ENCODE measurements at regions not wholly inside any gene's neighbourhood (a gene's known extent, or its start where the extent isn't known, plus 50 kb on each side); places are given as distances from the start of the nearest gene placed in this dataset.

DNA sequence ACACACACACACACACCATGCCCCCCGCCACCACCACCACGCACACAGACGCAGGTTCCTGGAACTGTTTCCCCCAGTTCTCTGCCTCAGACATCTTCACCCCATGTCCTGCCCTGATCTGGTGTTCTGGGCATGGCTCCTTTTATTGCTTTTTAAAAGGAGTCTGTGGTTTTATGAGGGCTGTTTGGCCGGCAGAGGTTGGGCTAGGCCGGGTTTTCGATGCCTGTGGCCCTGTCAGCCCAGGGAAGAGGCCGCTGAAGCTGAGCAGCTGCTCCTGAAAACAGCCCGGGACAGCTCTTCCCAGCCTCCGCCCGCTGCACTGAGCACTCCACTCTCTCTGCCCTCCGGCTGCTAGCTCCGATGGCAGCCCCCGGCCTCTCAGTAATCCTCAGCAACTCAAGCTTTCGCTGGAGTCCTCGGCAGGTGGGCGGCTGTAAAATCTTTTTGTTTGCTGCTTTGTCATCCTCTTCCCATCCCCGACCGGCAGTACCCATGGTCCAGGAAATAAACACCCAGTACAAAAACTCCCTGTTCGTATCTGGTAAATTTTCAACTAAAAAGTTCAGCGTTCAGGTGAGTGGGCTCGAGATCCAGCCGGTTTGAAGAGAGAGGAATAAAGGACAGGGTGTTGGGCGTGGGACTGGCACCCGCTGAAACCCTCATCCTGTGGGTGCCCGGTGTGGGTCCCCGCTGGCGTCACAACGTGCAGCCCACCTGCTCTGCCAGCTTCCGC, 103.0 kb upstream of the ERCC6L2 start:
- H3K27me3 ChIP-seq (ENCODE audit: insufficient read depth, low read length) = peaks cover 14% of the 10 kb centered on the region; the same call in 1 of the 2 replicates
- peak overlapping the region; percentile 44; the same call in 1 of the 2 replicates for H3K27ac ChIP-seq (ENCODE audit: low read depth, low read length)

DNA sequence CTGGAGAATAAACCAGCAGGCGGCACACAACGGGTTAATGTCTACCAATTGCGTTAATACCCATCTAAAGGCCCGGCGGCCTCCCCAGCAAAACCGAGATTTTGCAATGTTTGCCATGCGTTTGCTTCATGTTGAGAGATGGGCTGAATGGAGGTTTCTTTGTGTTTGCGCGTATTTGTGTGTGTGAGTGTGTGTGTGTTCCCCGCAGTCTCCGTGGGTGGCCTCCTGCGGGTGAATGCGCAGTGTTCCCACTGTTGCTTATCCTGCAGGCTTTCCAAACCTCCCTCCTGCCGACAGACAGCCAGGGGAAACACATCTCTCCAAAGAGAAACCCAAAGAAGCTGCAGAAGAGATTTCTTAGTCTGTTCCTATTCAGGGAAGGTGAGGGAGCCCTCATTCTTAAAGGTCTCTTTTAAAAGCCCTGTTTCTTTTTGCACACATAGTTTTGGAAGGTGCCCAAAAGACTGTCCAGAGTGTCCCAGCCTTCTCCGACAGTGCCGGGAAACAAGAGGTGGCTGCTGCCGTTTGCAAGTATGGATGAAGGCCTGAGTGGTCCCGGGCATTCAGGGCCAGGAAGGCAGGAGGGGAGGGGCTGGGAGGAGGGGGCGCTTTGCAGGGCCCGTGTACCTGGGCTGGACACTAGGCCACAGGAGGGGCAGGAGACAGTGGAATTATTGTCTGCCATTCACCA, 103.8 kb upstream of the ERCC6L2 start:
- peak overlapping the region; percentile 34; the same call in 1 of the 2 replicates for H3K27ac ChIP-seq (ENCODE audit: low read depth, low read length)
- peaks cover 40% of the 10 kb centered on the region for H3K4me1 ChIP-seq (ENCODE audit: insufficient read depth, low read length)
- 9% methylated on average over 20 of the region's 20 CpGs for WGBS
- H3K36me3 ChIP-seq (ENCODE audit: insufficient read depth, low read length) = no peaks in the 10 kb centered on the region
- no peak overlapping the region for H3K9ac ChIP-seq (ENCODE audit: low read depth, low read length)
- peaks cover 14% of the 10 kb centered on the region; the same call in 1 of the 2 replicates for H3K27me3 ChIP-seq (ENCODE audit: insufficient read depth, low read length)
- peak overlapping the region; percentile 21 for H3K4me3 ChIP-seq (ENCODE audit: low read length)
- no peaks in the 10 kb centered on the region for H3K9me3 ChIP-seq (ENCODE audit: insufficient read depth, low read depth, low read length)

More for the DNA sequence above, 103.0 kb upstream of the ERCC6L2 start:
- 30% methylated on average over 29 of the region's 29 CpGs for WGBS
- Histone ChIP-seq H3K4me3 (ENCODE audit: low read length) (0 out of 2 replicates have a peak overlapping the region, but pooled peaks have one; percentile 4), H3K9ac (ENCODE audit: low read depth, low read length) (no peak overlapping the region), H3K4me1 (ENCODE audit: insufficient read depth, low read length) (peaks cover 34% of the 10 kb centered on the region), H3K36me3 (ENCODE audit: insufficient read depth, low read length) (no peaks in the 10 kb centered on the region), H3K9me3 (ENCODE audit: insufficient read depth, low read depth, low read length) (no peaks in the 10 kb centered on the region)

DNA sequence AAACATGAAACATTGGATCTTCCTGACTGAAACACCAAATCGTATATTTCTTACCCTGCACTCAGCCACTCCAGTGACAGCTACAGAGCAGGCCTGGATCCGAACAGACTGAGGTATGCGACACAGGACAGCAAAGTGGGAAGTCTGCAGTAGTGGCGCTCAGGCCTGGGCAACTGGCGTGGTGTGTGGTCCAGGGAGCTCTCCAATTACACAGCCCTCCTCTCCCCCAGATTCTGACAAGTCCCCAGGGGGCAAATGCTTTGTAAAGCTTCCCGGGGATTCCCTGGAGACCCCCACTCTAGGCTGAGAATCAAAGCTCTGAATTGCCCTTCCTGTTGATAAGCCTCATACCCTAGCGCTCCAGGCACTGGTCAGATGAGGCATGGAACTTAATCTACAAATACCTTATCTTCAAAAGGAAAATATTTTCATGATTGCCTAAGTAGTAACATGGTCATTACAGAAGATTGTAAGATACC, 104.8 kb upstream of the ERCC6L2 start:
- H3K9ac ChIP-seq (ENCODE audit: low read depth, low read length) = no peak overlapping the region
- no peaks in the 10 kb centered on the region for H3K36me3 ChIP-seq (ENCODE audit: insufficient read depth, low read length)
- peaks cover 14% of the 10 kb centered on the region; the same call in 1 of the 2 replicates for H3K27me3 ChIP-seq (ENCODE audit: insufficient read depth, low read length)
- 6% methylated on average over 7 of the region's 7 CpGs for WGBS
- H3K4me1 ChIP-seq (ENCODE audit: insufficient read depth, low read length) = peaks cover 50% of the 10 kb centered on the region
- no peak overlapping the region; the same call in 1 of the 2 replicates for H3K27ac ChIP-seq (ENCODE audit: low read depth, low read length)
- 0 out of 2 replicates have a peak overlapping the region, but pooled peaks have one; percentile 21 for H3K4me3 ChIP-seq (ENCODE audit: low read length)
- H3K9me3 ChIP-seq (ENCODE audit: insufficient read depth, low read depth, low read length) = no peaks in the 10 kb centered on the region

DNA sequence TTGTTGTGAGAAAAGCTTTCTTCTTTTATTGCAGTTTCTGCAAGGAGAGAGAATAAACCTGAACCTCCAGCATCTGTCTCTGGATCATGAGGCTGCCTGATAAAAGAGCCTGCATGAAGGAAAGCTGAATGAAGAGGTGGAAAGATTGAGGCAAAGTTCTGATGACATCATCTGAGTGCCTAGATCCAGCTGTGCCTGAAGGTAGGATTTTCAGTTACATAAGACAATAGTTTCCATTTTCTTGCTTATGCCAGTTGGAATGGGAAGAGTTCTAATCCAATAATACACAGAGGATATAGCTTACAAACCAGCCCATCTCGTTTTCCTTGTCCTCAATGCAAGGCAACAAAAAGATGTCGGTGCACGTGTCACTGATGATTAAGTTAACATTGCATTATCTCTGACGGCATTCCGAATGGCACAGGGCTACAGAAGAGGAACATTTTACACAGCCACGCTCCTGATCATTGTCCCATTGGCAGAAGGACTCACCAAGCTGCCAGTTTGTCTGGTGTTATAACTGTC, 105.5 kb upstream of the ERCC6L2 start:
- no peaks in the 10 kb centered on the region for H3K9me3 ChIP-seq (ENCODE audit: insufficient read depth, low read depth, low read length)
- no peak overlapping the region for H3K4me3 ChIP-seq (ENCODE audit: low read length)
- H3K9ac ChIP-seq (ENCODE audit: low read depth, low read length) = no peak overlapping the region
- no peaks in the 10 kb centered on the region for H3K36me3 ChIP-seq (ENCODE audit: insufficient read depth, low read length)
- peaks cover 57% of the 10 kb centered on the region for H3K4me1 ChIP-seq (ENCODE audit: insufficient read depth, low read length)
- 90% methylated on average over 6 of the region's 6 CpGs for WGBS
- no peak overlapping the region for H3K27ac ChIP-seq (ENCODE audit: low read depth, low read length)
- H3K27me3 ChIP-seq (ENCODE audit: insufficient read depth, low read length) = peaks cover 14% of the 10 kb centered on the region; the same call in 1 of the 2 replicates

DNA sequence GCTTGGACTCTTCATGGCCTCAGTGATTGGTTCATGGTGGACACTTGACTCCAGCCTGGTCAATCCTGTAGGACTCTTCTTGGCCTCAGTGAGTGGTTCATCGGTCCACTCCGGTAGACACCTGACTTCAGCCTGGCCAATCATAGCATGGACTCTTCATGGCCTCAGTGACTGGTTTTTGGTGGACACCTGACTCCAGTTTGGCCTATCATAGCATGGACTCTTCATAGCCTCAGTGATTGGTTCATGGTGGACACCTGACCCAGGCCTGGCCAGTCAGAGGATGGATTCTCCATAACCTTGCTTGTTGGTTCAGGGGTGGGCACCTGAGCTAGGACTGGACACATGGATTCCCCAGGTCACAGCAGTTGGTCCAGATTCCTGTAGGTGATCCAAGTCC, 106.0 kb upstream of the ERCC6L2 start:
- Histone ChIP-seq H3K36me3 (ENCODE audit: insufficient read depth, low read length) (no peaks in the 10 kb centered on the region), H3K9ac (ENCODE audit: low read depth, low read length) (no peak overlapping the region), H3K4me1 (ENCODE audit: insufficient read depth, low read length) (peaks cover 61% of the 10 kb centered on the region), H3K27ac (ENCODE audit: low read depth, low read length) (no peak overlapping the region), H3K4me3 (ENCODE audit: low read length) (no peak overlapping the region), H3K9me3 (ENCODE audit: insufficient read depth, low read depth, low read length) (no peaks in the 10 kb centered on the region), H3K27me3 (ENCODE audit: insufficient read depth, low read length) (peaks cover 14% of the 10 kb centered on the region; the same call in 1 of the 2 replicates)
- 96% methylated on average over 2 of the region's 2 CpGs for WGBS

DNA sequence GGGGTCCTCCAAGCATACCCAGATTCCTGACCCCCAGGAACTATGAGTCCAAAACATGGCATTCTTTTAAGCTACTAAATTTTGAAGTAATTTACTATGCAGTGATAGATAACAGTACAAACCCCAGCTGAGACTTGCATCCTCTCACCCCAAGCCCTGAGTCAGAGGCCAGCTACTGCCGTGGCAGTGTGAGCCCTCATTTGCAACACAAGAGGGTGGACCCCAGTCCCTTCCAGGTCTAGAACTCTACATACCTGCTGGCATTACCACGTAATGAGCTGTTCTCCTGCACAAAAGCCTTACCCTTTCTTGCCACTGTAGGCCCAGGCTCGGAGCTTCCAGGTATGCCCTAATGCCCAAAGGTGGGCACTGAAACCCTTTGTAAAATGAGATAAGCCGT, 108.6 kb upstream of the ERCC6L2 start:
- Histone ChIP-seq H3K36me3 (ENCODE audit: insufficient read depth, low read length) (no peaks in the 10 kb centered on the region), H3K9ac (ENCODE audit: low read depth, low read length) (no peak overlapping the region), H3K9me3 (ENCODE audit: insufficient read depth, low read depth, low read length) (no peaks in the 10 kb centered on the region), H3K27ac (ENCODE audit: low read depth, low read length) (no peak overlapping the region), H3K4me1 (ENCODE audit: insufficient read depth, low read length) (peaks cover 55% of the 10 kb centered on the region), H3K4me3 (ENCODE audit: low read length) (no peak overlapping the region), H3K27me3 (ENCODE audit: insufficient read depth, low read length) (peaks cover 14% of the 10 kb centered on the region; the same call in 1 of the 2 replicates)
- 42% methylated on average over 4 of the region's 4 CpGs for WGBS

DNA sequence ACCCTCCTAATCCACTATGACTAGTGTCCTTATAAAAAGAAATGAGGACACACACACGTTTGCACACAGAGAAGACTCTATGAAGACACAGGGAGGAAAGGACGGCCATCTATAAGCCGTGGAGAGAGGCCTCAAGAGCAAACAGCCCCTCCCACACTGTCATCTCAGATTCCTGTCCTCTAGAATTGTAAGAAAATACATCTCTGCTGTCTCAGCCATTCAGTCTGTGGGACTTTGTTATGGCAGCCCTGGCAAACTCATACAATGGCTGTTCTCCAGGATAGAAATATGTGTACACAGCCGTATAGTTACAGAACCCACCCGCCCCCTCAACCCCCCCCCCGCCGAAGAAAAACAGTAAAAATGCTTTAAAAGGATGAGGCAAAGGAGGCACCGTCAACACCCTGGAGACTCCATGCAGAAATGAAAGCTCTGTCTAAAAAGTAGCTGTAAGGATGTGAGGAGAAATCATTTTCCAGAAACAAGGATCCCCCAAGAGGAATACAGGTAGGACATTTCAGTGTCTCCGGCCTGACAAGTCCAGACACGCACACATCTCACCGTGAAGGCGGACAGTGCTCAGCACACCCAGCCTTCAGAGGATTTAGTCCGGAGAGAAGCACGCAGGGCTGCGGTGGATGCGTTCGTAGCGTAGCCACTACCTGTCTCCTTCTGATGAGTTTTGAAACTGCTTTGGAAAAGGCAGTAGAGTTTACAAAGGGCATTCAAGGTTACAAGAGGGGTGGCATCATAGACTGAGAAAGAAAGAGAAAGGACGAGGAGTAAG, 110.8 kb upstream of the ERCC6L2 start:
- H3K4me3 ChIP-seq (ENCODE audit: low read length) = no peak overlapping the region
- WGBS = 69% methylated on average over 17 of the region's 19 CpGs
- H3K27me3 ChIP-seq (ENCODE audit: insufficient read depth, low read length) = peaks cover 5% of the 10 kb centered on the region; the same call in 1 of the 2 replicates
- H3K27ac ChIP-seq (ENCODE audit: low read depth, low read length) = no peak overlapping the region
- no peaks in the 10 kb centered on the region for H3K9me3 ChIP-seq (ENCODE audit: insufficient read depth, low read depth, low read length)
- H3K36me3 ChIP-seq (ENCODE audit: insufficient read depth, low read length) = no peaks in the 10 kb centered on the region
- peaks cover 34% of the 10 kb centered on the region for H3K4me1 ChIP-seq (ENCODE audit: insufficient read depth, low read length)
- H3K9ac ChIP-seq (ENCODE audit: low read depth, low read length) = peak overlapping the region; percentile 24; the same call in 1 of the 2 replicates

DNA sequence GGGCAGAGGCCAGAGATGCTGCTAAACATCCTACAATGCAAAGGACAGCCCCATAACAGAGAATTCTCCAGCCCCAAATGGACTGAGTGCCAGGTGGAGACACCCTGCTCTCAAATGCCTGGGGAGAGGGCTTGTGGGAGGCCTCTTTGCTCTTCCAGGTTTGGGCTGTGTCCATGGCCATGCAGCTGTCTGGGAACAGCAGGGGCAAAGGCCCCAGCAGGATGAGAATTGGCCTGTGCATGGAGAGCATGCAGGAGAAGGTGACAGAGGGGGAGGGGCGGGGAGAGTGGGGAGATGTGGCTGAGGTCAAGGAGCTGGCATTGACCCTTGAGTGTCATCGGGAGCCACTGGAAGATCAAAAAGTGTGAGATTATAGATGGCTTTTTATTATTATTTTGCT, 111.5 kb upstream of the ERCC6L2 start:
- Histone ChIP-seq H3K9ac (ENCODE audit: low read depth, low read length) (no peak overlapping the region), H3K27ac (ENCODE audit: low read depth, low read length) (no peak overlapping the region), H3K9me3 (ENCODE audit: insufficient read depth, low read depth, low read length) (no peaks in the 10 kb centered on the region), H3K27me3 (ENCODE audit: insufficient read depth, low read length) (no peaks in the 10 kb centered on the region), H3K36me3 (ENCODE audit: insufficient read depth, low read length) (no peaks in the 10 kb centered on the region), H3K4me3 (ENCODE audit: low read length) (no peak overlapping the region), H3K4me1 (ENCODE audit: insufficient read depth, low read length) (peaks cover 34% of the 10 kb centered on the region)
- 83% methylated on average over 2 of the region's 2 CpGs for WGBS

DNA sequence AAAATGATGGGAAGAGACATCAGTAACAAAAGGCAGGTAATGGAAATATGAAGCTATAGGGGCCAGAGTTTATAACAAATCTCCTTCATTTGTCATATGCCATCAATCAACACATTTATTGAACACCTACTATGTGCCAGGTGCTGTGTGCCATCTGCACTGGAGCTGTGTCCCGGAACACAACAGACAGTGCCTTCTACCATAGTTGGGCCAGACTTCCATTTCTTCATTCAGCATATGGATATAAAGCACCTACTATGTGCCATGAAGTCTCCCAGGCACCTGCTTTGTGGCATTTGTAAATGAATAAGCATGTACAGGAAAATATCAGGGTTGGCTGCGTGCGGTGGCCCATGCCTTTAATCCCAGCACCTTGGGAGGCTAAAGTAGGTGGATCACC, 112.5 kb upstream of the ERCC6L2 start:
- Histone ChIP-seq H3K27ac (ENCODE audit: low read depth, low read length) (no peak overlapping the region), H3K4me1 (ENCODE audit: insufficient read depth, low read length) (peaks cover 34% of the 10 kb centered on the region), H3K36me3 (ENCODE audit: insufficient read depth, low read length) (no peaks in the 10 kb centered on the region), H3K9ac (ENCODE audit: low read depth, low read length) (no peak overlapping the region), H3K4me3 (ENCODE audit: low read length) (no peak overlapping the region), H3K27me3 (ENCODE audit: insufficient read depth, low read length) (no peaks in the 10 kb centered on the region), H3K9me3 (ENCODE audit: insufficient read depth, low read depth, low read length) (no peaks in the 10 kb centered on the region)
- 95% methylated on average over 3 of the region's 3 CpGs for WGBS

DNA sequence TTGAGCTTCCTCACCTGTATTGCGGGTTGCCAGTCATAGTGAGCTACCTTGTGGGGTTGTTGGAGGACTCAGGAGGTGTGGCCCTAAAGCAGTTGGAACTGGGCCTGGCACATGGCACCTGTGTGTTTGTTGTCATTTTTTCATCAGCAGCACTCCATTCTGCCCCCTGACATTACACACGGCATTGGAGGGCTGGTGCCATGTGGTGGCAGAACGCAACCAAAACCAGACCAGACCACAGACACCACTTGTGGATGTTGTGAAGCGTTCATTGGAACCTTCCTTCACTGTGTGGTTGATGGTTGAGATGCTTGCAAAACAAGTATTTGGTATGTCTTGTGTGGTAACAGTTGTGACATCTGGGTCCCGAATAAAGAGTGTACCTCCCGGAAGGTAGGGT, 113.2 kb upstream of the ERCC6L2 start:
- Histone ChIP-seq H3K27me3 (ENCODE audit: insufficient read depth, low read length) (no peaks in the 10 kb centered on the region), H3K27ac (ENCODE audit: low read depth, low read length) (no peak overlapping the region), H3K9me3 (ENCODE audit: insufficient read depth, low read depth, low read length) (no peaks in the 10 kb centered on the region), H3K4me3 (ENCODE audit: low read length) (no peak overlapping the region), H3K36me3 (ENCODE audit: insufficient read depth, low read length) (no peaks in the 10 kb centered on the region), H3K9ac (ENCODE audit: low read depth, low read length) (no peak overlapping the region), H3K4me1 (ENCODE audit: insufficient read depth, low read length) (peaks cover 36% of the 10 kb centered on the region)
- WGBS = 94% methylated on average over 6 of the region's 6 CpGs
